GM19467 (cell line): ENCODE measurements at regions not wholly inside any gene's neighbourhood (a gene's known extent, or its start where the extent isn't known, plus 50 kb on each side); places are given as distances from the start of the nearest gene placed in this dataset.

Experiments used
- ATAC-seq: cut with Tn5 transposase; IDR thresholded peaks from one replicate; pipeline ENCODE4 v1.9.1; 2021; ENCODE audit warnings: mild to moderate bottlenecking, moderate library complexity; ENCODE audit not compliant: unreplicated experiment

GRCh38 chr5:82855893-82856550 is 221.2 kb downstream of the TMEM167A start:
- no peak for ATAC-seq

GRCh38 chr5:82854956-82855355 is 222.2 kb downstream of the TMEM167A start:
- no peak for ATAC-seq

- no peak for ATAC-seq
These were observed 225.7 kb downstream of the TMEM167A start for GRCh38 chr5:82851471-82851870.

GRCh38 chr5:82850393-82850792 is 226.8 kb downstream of the TMEM167A start:
- ATAC-seq = no peak

- ATAC-seq = no peak
These were observed 227.3 kb downstream of the TMEM167A start for GRCh38 chr5:82849885-82850284.

- ATAC-seq = no peak
These were observed 229.6 kb downstream of the TMEM167A start for GRCh38 chr5:82847562-82847961.

GRCh38 chr5:82839881-82840280 is 237.3 kb downstream of the TMEM167A start:
- ATAC-seq = no peak

- ATAC-seq = no peak
These were observed 241.7 kb downstream of the TMEM167A start for GRCh38 chr5:82835488-82835887.

GRCh38 chr5:82834151-82834550 is 243.0 kb downstream of the TMEM167A start:
- ATAC-seq = no peak

- no peak for ATAC-seq
These were observed 243.9 kb downstream of the TMEM167A start for GRCh38 chr5:82833277-82833676.

GRCh38 chr5:82832445-82832844 is 244.7 kb downstream of the TMEM167A start:
- no peak for ATAC-seq

- no peak for ATAC-seq
These were observed 249.0 kb downstream of the TMEM167A start for GRCh38 chr5:82828211-82828610.

GRCh38 chr5:82827651-82828050 is 249.5 kb downstream of the TMEM167A start:
- ATAC-seq = no peak

GRCh38 chr5:82822634-82822927 is 254.6 kb downstream of the TMEM167A start:
- no peak for ATAC-seq

- ATAC-seq = no peak
These were observed 255.2 kb downstream of the TMEM167A start for GRCh38 chr5:82821846-82822633.

GRCh38 chr5:82820961-82821845 is 256.0 kb downstream of the TMEM167A start:
- peak; percentile 77 for ATAC-seq

GRCh38 chr5:82820188-82820587 is 257.0 kb downstream of the TMEM167A start:
- ATAC-seq = no peak

- no peak for ATAC-seq
These were observed 259.1 kb downstream of the TMEM167A start for GRCh38 chr5:82817897-82818676.

GRCh38 chr5:82816926-82817325 is 260.3 kb downstream of the TMEM167A start:
- no peak for ATAC-seq

GRCh38 chr5:82815871-82816270 is 261.3 kb downstream of the TMEM167A start:
- no peak for ATAC-seq

GRCh38 chr5:82813861-82814260 is 263.3 kb downstream of the TMEM167A start:
- no peak for ATAC-seq
